Hematopoietic multipotent progenitor cell treated with erythropoietin and hydrocortisone succinate and interleukin-3 and kit ligand, for 6 days (in vitro differentiated cells): ENCODE measurements at regions not wholly inside any gene's neighbourhood (a gene's known extent, or its start where the extent isn't known, plus 50 kb on each side); places are given as distances from the start of the nearest gene placed in this dataset.

Experiments
- DNase-seq: peaks from one replicate; pipeline ENCODE4 v3.0.0-alpha.2; 2015

DNA sequence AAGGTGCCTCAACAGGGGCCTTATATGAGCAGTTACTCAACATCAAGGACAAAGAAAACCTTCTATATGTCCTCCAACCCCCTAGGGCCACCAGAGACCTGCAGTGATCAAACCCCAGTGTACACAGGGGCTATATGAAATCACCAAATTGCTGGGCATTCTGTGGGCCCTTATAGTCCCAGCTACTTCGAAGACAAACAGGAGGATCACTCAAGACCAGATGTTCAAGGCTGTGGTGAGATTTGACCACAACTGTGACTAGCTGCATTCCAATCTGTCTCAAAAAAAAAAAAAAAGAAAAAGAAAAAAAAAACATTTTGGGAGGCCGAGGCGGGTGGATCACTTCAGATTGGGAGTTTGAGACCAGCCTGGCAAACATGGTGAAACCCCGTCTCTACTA lies 51.0 kb upstream of the PRB2 start:
- no peak for DNase-seq

DNA sequence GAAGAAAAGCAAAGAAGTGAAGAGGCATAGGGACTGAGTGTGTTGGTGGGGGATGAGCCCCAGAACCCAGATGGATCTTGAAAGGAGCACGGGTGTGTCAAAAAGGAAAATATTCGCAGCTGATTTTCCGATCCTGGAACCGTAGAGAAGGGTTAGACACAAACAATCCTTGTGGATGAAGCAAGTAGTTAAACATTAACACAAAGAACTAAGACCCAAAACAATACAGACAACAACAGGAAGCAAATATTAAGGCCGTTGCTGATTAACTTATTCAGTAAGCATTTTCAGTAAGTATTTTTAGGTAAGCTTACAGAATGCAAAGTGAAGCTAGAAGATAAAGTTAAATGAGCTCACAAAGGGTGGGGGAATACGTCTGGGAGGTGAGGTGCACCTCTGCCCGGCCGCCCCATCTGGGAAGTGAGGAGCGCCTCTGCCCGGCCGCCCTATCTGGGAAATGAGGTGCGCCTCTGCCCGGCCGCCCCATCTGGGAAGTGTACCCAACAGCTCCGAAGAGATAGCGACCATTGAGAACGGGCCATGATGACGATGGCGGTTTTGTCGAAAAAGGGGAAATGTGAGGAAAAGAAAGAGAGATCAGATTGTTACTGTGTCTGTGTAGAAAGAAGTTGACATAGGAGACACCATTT lies 62.8 kb upstream of the PRB2 start:
- DNase-seq: no peak

DNA sequence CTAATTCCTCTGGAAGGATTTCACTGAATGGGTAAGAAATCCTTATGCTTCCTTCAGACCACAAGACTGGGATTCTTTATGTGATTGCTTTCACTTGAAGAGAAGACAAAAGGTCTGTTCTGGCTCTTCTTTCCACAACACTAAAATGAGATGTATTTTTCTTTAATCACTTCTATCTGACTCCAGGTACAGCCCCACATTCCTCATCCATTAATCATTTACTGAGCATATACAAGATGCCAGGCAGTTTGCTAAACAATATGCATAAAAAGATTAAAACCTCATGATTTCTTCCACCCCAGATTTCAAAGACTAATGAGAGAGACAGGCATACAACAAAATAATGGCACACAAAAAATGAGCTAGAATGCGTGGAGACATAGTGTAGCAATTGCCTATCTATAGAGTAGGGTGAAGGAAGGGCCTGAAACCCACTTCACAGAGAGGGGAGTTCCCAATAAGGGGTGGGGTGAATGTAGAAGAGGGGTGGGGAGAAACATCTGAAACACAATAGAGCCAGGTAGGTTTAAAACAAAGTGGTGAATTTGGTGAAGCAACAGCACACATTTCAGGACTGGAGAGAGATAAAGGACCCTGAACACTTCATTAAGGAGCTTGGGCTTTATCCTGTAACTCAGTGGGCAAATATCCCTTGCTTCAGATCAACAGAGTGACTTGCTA lies 65.1 kb upstream of the PRB2 start:
- no peak for DNase-seq

DNA sequence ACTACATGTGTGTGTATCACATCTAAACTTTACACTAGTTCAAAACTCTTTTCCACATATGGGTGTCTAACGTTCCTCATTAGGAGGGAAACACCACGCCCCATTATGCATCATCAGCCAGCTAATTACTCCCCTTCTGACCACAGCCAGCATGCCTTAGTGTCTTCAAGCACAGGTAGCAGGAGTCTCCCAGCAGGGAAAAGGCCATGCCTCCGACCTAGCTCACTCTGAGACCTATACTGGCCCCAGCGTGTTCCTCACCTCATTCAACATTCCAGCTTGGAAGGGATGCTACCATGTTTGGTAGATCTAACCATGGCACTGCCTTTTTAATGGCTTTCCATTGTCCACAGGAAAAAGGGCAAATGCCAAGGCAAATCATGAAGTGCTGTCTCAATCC lies 66.1 kb upstream of the PRB2 start:
- no peak for DNase-seq

DNA sequence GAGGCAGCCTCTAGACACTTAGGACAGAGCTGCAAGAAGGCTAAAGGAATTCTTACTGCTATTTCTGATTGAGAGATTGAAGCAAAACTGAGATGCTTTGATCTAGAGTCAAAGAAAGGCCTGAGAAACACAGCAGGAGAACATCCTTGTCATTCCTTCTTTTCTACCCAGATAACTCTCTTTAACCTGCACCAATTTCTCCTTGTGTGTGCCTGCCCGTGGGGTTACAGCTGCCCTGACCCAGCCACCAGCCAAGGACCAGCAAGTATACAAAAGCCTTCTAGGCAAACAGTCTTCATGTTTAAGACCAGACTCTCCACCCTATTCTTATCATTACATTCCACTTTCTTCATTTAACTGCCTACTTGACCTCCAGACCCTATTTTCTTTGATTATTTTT lies 81.7 kb upstream of the PRB2 start:
- DNase-seq: no peak

DNA sequence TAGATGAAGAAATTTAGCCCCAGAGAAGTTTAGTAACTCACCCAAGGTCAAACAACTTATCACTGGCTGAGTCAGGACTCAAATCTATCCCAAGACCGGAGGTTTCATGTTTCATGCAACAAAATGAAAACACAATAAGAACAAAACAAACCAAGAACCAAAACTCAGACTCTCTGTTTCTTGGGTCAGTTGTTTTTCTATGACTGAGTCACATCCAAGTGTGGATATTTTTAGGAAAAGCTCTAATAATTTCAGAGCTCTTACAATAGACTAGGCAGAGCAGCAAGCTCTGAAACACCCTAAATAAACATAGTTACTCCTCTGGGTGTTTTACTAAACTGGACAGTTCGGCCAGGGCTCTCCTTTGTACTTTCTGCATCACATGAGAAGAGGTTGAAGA lies 87.6 kb upstream of the PRB2 start:
- no peak for DNase-seq

DNA sequence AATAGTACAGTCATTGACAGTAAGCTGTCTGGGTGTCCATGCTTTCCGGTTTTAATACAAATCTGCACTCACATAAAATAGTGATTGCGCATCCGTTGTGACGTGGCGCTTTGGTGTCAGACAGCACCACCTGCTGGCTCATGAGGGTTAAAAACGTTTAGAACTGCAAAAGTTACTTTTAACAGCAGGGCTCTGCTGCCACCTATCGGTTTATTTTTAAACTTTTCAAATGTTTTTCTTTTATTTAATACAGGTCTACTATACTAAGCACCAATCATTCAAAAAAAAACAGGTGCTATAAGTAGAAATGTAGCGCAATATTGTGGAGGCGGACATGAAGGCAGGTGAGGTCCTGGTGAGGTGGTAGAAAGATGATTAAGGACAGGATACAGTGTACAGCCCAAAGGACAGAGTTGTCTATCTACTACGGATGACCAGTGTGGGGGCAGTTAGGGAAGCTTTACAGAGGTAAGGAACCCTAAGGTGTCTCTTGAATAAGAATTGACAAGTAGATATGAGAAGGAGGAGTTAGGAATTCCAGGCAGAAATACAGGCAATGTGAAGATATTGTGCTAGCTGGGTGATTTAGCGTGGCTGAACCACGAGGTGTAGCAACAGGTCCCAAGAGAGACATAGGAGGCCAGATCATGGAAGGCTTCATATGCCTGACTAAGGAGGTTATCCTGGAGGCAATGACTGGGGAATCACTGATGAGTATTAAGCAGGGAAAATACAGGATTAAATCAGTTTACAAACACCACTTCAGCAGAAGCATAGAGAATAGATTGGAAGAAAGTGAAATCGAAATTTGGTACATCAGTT lies 91.5 kb upstream of the PRB2 start:
- DNase-seq: peak; percentile 95

DNA sequence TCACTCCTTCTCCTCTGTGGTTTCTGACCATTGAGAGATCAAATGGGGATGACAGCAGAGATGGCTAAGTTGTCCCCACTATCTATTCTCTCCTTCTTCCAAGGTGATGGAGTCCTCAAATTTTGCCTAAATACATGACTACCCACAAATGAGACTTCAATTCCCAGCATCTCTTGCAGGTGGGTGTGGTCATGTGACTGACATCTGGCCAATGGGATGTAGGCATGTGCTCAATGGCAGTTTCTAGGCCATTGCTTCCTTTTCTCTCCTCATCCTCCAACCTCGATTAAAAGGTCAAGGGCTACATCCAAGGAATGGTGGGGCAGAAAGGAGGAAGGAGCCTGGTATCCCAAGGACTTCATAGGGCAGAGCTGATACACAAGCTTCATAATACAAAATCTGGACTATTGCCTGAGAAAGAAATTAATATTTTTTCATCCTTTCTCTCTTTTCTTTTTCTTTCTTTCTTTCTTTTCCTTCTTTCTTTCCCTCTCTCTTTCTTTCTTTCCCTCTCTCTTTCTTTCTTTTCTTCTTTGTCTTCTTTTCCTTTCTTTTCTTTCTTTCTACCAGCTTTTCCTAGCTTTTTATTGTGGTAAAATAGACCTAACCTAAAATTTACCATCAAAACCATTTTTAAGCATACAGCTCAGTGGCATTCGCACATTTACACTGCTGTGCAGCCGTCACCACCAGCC lies 100.9 kb upstream of the PRB2 start:
- no peak for DNase-seq

DNA sequence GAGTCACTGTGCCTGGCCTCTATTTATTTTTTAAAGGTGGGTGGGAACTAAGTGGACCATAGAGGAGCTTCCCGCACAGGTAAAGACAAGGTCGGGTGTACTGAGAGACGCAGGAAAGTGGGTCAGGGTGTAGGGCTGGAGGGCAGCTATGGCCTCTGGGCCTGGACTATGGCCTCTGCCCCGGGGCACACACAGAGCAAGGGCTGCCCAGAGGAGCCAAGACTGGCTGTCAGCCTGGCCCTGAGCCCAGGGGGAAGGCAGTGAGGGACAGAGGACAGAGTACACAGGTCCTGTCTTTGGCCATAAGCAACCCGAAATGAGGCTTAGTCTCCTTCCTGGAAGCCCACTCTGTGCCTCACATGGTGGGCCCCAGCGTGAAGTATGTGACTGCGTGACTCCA lies 102.1 kb upstream of the PRB2 start:
- DNase-seq: no peak

DNA sequence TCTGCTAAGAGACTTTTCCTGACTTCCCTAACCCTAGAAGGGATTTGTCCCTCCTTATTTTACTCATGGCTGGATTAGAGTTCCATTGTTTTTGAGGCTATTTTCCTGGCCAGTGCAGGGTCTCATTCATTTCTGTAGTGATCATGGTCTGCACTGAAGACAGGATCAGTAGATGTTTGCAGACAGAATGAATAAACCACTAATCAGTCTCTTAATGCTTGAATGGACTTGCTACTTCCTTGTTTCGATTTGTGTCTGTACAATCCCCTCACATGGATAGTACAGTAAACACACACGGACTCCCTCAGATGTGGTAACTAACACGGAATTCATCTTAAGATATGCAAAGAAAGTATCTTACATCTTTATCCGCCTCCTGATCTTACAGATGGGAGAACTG lies 102.6 kb upstream of the PRB2 start:
- no peak for DNase-seq

DNA sequence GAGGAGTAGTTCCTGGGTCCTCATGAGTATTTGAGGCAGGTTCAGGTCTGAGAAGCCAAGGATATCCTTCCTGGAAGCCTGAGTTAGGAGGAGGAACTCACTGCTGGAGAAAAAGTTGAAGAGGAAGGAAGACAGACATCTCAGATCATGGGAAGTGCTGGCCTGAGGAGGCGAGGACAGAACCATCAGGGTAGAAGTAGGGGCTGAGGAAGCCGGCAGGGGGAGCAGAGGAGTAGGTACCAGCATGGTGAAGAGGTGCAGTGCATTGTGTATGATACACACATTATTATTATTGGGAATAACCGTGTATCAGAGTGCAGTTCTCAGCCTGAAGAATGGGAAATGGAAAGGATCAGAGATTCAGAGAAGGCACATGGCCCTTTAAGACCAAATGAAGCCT lies 103.2 kb upstream of the PRB2 start:
- DNase-seq: peak; percentile 42

DNA sequence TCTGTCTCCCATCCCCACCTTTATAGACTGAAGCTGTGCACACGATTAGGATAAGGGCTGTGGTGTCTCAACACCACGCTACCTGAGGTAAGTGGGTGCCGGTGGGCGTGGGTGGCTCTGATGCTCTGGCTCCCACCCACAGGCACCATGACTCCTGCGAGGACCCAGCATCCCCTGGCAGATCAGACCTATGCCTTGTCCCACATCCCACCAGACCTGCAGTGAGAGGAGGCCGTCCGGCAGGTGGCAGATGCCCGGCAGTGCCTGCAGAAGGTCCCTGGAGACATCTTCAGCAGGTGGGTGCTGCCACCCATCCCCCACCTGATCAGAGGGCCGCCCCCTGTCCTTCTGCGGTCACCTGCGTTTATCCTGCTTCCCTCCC lies 104.4 kb upstream of the PRB2 start:
- no peak for DNase-seq

DNA sequence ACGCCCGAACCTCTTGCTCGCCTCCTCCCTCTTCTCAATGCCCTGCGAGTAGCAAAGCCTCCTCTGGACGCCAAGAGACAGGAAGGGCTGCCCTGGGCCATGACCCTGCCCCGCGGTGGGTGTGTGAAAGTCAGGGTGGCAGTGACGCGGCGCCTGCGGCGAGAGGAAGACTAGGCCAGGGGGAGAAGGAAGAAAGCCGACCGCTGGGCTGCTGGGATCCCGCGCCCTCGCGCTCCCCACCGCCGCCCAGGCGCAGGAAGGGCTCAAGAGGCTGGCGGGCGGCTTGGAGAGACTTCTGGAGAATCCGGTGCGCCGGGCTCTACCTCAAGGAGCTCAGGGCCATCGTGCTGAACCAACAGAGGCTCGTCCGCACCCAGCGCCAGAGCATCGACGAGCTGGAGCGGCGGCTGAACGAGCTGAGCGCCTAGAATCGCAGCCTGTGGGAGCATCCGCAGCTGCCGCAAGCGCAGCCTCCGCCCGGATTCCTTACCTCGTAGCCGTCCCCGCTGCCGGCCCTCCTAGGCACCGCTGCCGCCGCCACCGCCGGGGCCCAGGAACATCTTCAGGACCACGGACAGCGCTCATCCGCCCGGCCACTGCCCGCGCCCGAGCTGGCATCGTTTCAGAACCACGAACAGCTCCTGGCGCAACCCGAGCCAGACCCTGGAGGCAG lies 105.0 kb upstream of the PRB2 start:
- peak; percentile 94 for DNase-seq

DNA sequence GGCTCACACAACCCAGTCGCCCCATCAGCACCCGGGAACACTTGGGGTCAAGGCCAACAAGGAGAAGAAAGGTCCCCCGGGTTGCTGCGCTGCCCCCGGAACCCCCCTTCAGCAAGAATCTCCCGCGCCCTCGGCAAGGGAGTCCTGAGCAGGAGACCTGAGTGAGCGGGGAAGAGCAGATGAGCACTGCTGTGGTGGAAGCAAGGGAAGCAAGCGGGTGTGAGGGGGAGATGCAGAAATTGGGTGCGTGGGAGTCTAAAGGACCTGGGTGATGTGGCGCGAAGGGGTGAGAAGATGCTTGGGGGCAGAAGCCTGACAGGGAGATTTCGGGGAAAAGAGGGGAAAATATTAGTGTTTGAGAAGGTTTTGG lies 105.5 kb upstream of the PRB2 start:
- no peak for DNase-seq

DNA sequence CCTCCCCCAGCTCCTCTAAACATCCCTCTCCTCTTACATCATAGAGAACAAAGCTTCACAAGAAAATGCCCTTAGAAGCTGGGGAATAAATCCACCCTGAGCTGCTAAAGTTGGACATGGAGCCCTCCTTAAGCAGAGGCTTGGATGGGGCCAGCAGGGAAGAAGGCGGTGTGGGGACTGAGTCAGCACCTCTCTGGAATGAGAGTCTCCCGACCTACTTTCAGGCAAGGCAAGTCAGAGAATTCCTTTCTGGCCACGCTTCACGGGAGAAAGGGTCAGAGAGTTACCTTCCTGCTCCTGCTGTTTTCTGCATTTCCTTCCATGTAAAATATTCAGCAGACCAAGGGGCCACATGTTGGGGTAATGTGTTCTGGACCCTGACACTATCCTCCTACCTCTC lies 113.3 kb upstream of the PRB2 start:
- DNase-seq: no peak

DNA sequence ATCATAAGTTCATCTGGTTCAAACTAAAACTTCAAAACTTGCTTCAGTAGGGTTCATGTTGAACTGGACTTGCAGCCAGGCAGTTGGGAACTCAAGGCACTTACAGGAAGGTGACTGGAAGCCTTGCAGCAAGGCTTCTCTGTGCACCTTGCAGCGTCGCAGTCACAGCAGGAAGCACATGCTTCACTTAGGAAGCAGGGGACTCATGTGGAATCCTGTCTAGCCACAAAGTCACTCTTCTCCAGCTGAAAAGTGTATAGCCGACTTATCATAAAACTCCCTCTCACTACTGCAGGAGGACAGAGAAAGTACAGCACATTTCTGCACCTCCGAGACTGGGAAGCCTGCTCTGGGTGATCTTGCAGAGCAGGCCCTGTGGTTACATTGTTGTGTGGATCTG lies 114.0 kb upstream of the PRB2 start:
- no peak for DNase-seq

DNA sequence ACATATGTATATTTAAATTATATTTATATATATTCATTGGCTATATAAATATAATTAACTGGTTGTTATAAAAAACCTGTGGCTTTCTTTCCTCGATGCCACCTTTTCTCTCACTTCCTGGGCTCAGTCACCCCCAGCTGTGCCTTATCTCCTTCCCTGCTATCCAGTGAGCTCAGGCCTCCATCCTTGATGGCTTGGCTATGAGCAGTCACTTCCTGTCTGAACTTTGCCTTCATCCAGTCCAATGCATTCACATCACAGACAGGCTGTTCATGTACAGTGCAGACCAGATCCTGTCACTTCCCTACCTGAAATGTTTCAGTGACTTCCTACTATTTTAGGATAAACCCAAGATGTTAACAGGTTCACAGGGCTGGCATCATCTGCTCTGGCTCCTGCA lies 115.3 kb upstream of the PRB2 start:
- no peak for DNase-seq

DNA sequence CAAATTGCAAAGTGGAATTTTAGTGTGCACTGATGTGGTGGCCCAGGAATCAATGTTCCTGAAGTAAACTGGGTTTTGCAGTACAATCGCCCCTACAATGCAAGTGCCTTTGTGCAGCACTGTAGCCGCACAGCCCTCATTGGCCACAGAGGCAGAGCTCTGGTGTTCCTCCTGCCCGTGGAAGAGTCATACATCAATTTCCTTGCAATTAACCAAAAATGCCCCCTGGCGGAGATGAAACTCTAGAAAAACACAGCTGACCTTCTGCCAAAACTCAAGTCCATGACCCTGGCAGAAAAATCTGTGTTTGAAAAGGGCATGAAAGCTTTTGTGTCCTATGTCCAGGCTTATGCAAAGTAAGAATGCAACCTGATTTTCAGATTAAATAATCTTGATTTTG lies 117.9 kb upstream of the PRB2 start:
- DNase-seq: no peak

DNA sequence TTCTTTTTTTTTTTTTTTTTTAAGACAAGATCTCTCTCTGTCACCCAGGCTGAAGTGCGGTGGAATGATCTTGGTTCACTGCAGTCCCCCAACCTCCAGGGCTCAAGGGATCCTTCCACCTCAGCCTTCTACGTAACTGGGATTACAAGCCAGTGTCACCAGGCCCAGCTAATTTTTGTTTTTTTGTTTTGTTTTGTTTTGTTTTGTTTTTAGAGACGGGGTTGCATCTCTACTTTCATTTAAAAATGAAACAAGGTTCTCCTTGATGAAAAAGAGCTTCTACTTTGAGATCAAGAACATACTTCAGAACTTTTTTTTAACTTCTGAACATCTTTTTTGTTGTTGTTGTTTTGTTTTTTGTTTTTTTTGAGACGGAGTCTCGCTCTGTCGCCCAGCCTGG lies 121.7 kb upstream of the PRB2 start:
- DNase-seq: no peak

DNA sequence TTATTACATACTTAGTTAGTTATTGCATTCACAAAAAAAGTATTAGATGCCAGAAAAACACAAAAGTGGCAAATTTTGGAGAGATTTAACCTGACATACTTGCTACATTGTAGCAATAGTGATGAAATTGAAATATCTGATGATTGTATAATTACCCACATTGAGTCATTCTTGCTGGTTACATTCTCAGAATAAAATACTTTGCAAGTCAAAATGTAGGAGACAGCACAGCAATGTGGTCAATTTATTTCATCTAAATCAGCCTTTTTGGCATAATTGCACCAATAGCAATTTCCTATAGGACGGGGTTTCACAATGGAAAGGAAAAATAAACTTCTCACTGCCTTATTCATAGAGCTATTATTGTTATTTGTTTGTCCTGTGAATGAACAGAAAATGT lies 125.0 kb upstream of the ETV6 start:
- no peak for DNase-seq

DNA sequence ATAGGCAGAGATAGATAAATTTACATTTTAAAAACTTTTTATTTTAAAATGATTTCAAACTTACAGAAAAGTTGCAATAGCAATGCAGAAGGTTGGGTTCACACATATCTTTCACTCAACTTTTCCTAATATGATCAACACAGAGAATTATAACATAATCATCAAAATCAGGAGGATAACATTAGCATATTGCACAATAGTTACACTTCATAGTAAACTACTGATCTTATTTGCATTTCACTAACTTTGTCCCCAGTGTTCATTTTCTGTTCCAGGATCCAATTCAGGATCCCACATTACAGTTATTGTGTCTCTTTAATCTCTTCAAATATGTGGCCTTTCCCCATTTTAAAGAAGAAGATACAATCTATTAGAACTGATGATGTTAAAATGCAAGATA lies 115.4 kb upstream of the ETV6 start:
- no peak for DNase-seq

DNA sequence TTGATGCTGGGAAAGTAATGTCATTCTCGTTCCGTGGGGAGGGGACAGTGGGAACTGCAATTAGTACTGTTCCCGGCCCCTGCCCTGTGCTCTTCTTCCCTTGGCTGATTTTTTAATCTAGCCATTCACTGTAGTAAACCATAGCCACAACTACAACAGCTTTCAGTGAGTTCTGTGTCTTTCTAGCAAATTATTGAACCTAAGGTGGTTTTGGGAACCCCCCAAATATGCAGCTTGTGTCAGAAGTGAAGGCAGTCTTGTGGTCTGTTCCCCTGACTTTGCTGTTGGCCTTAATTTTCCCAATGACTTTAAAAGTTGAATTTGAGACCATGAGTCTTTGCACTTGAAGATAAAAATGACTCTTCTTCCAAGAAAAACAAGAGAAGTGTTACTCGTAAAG lies 114.3 kb upstream of the ETV6 start:
- DNase-seq: no peak

DNA sequence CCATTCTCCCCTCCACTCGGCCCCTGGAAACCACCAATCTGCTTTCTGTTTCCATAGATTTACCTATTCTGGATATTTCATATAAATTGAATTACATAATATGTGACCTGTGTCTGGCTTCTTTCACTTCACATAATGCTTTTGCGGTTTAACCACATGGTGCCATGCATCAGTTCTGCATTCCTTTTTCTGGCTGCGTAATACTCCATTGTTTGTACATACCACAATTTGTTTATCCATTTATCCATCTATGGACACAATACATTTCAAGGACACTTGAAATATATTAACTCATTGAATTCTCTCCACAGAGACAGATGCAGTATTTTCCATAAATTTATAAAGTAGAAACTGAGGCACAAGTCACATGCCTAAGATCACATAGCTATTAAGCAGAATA lies 110.3 kb upstream of the ETV6 start:
- DNase-seq: no peak
